HFF-Myc (cell line): ENCODE measurements at regions not wholly inside any gene's neighbourhood (a gene's known extent, or its start where the extent isn't known, plus 50 kb on each side); places are given as distances from the start of the nearest gene placed in this dataset.

Source experiments
- DNase-seq: peaks from one replicate; pipeline ENCODE4 v3.0.0-alpha.2; 2011; ENCODE audit warnings: low read depth; ENCODE audit errors: extremely low read depth
- H3K4me3 ChIP-seq: replicated peaks from 2 replicates; pipeline ENCODE4 v1.5.1; 2011; ENCODE audit warnings: low read depth, mild to moderate bottlenecking, control low read depth, low read length
- TF ChIP-seq, protein P1 (sequence below): IDR thresholded peaks from 2 replicates; pipeline ENCODE4 v1.5.1; 2012; ENCODE audit warnings: mild to moderate bottlenecking, low read depth, low read length, control low read depth; ENCODE audit errors: missing control alignments

DNA sequence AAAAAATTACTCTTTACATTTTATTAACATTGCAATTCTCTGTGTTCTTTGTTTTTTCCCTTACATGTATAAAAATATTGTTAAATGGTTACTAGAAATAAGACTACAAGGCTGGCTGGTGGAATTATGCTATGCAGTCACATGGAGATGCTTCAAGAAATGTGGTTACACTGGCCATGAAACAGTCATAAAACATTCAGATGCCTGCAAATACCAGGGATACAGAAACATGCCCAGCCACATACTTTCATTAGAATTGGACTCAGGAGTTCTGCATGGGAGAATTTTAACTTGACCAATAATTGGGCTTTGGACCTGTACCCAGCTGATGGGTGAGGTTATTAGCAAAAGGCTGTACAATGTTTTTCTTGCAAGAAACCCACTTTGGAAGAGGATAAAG is 1407.7 kb upstream of the SLC10A2 start:
- no peak overlapping the region for H3K4me3 ChIP-seq
- no peak for DNase-seq
- TF ChIP-seq, protein P1, sequence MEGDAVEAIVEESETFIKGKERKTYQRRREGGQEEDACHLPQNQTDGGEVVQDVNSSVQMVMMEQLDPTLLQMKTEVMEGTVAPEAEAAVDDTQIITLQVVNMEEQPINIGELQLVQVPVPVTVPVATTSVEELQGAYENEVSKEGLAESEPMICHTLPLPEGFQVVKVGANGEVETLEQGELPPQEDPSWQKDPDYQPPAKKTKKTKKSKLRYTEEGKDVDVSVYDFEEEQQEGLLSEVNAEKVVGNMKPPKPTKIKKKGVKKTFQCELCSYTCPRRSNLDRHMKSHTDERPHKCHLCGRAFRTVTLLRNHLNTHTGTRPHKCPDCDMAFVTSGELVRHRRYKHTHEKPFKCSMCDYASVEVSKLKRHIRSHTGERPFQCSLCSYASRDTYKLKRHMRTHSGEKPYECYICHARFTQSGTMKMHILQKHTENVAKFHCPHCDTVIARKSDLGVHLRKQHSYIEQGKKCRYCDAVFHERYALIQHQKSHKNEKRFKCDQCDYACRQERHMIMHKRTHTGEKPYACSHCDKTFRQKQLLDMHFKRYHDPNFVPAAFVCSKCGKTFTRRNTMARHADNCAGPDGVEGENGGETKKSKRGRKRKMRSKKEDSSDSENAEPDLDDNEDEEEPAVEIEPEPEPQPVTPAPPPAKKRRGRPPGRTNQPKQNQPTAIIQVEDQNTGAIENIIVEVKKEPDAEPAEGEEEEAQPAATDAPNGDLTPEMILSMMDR: no peak

DNA sequence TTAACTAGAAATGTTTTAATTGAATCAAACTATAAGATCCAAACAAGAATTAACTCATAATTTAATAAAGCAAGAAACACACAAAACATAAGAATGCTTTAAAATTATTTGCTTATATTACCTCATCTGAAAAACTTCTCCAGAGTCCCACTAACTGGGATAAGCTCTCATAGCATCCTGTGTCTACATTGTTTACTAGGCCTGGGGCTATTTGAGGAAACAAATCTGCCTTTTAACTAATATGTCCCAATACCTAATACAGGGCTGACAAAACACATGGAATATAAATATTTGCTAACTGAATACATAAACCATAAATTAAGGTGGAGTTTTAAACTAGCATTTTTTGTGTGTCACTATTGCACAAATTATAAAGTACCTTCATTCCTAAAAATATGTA is 1399.8 kb upstream of the SLC10A2 start:
- DNase-seq: no peak
- H3K4me3 ChIP-seq: no peak overlapping the region
- TF ChIP-seq, protein P1: no peak

DNA sequence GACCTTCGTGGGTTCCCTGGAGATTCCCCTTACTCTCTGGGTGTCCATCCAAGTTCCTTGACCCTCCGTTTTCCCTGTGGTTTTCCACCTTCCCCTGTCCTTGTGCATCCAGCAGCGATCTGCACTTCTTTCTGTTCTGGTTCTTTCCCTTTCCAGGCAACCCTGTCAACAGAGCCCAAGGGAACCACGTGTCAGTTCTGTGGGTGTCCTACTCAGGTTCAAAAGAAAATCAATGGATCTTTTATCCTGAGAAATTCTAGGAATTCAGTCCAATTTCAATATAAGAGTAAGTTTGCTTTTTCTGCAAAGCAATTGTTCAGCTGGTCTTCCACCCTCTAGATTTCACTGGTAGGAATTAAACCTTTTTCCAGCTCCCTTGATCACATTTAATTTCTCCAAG is 1394.8 kb upstream of the SLC10A2 start:
- TF ChIP-seq, protein P1: no peak
- DNase-seq: no peak
- H3K4me3 ChIP-seq: no peak overlapping the region

DNA sequence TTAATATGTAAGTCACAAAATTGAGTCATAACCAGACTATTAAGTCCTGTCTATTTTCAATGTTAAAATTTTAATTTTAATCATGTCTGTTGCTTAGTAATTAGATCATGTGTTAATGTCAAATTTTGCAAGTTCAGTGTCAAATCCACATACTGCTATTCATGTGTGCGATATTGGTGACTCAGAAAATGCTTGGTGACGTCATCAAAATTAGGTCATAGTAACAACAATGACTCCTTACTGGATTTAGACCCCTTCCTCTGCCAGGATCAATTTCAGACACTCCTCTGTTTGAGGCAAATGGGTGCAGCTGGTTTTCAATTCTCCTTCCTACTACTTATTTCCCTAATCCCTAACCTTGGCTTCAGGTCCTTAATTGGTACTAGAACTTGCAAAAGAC is 1394.3 kb upstream of the SLC10A2 start:
- TF ChIP-seq, protein P1: no peak
- no peak overlapping the region for H3K4me3 ChIP-seq
- DNase-seq: no peak

DNA sequence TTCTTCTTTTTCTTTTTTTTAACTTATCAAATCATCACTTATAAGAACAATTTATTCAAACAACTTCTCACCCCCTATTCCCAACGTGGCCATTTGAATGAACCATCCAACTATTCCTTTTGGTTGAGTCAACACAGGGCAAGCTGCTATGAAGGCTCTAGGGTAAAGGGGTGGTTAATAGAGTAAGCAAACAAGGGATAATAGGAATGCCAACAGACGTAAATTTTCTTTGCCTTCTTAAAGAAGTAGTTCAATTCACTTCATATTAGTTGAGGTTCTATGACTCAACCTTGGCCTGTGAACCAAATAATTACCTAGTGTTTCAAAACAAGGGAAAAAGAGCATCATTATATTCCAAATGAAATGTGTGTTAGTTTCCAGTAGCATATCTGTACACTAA is 1383.8 kb upstream of the SLC10A2 start:
- DNase-seq: no peak
- TF ChIP-seq, protein P1: no peak
- no peak overlapping the region for H3K4me3 ChIP-seq

DNA sequence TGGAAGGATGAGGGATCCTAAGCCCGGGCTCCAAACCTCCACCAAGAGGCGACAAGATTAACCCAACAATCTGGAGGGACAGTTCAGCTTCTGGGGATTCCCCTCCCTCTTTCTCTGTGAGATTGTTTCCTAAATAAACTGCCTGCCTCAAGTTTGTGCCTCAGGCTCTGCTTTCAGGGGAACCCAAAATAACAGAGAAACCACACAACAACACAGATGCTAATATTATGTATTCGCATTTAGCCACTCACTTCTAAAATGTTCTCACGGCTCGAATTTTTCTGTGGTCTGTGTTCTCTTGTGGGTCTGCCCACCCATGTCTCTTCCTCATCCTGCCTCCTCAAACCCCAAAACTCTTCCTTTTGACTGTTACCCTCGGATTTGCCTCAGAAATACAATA is 1381.1 kb upstream of the SLC10A2 start:
- TF ChIP-seq, protein P1: no peak
- H3K4me3 ChIP-seq: no peak overlapping the region
- no peak for DNase-seq

DNA sequence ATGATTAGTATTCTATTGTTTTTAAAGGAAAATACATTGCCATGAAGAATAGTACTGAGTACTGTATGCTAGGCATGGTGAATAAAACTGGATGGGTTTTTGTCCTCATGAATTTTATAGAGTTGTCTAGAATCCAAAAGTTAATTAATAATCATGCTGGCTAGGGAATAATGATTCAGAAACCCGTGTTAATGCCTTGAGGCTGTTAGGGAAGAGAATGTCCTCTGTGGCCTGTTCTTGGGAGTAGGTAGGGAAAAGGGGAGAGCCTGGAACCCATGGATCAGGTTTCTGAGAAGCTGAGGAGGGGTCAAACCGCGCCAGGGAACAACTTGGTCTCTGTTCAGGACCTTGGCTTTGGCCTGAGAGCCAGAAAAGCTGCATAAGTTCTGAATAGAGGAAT is 1376.3 kb upstream of the SLC10A2 start:
- H3K4me3 ChIP-seq: no peak overlapping the region
- TF ChIP-seq, protein P1: no peak
- no peak for DNase-seq
